ENCODE measurements at regions not wholly inside any gene's neighbourhood (a gene's known extent, or its start where the extent isn't known, plus 50 kb on each side); places are given as distances from the start of the nearest gene placed in this dataset.

- H3K27ac ChIP-seq = no peak overlapping the region
- intact Hi-C loops (cut with micrococcal nuclease; ENCODE audit: unreplicated experiment) = no loop called here
- CTCF ChIA-PET = no interaction called here
These were observed 54.4 kb upstream of the CCDC28A start for GRCh38 chr6:138719011-138719635.

GRCh38 chr6:138719744-138720143, 53.8 kb upstream of the CCDC28A start:
- no TSS peak for BruUV-seq (replicated peaks)

More at GRCh38 chr6:138719011-138719635, 54.4 kb upstream of the CCDC28A start:
- no peaks in the 10 kb centered on the region for H3K9me2 ChIP-seq (ENCODE audit: insufficient read depth)
- no TSS peak for BruUV-seq (replicated peaks)
- H3K9me3 ChIP-seq (ENCODE audit: insufficient read depth, low read depth) = 0 out of 2 replicates have a peak, but pooled peaks cover under 1% of the 10 kb centered on the region
- H3K79me2 ChIP-seq (ENCODE audit: low read depth) = no peaks in the 10 kb centered on the region
- TF ChIP-seq EZH2 (IDR thresholded peaks at IDR 0.05; ENCODE audit: low read depth) (no peak), CTCF (conservative IDR thresholded peaks at IDR 0.05) (no peak)
- H2AFZ ChIP-seq = no peak overlapping the region
- H3K4me2 ChIP-seq = no peak overlapping the region
- H3K4me3 ChIP-seq = no peak overlapping the region
- H4K20me1 ChIP-seq (ENCODE audit: insufficient read depth) = no peaks in the 10 kb centered on the region
- DNase-seq = no peak
- POLR2A ChIA-PET (ENCODE audit: unreplicated experiment) = no interaction called here
- H3K27me3 ChIP-seq (ENCODE audit: insufficient read depth, low read depth) = no peaks in the 10 kb centered on the region
- H3F3A ChIP-seq (ENCODE audit: insufficient read depth, low read depth) = no peaks in the 10 kb centered on the region; the same call in 1 of the 2 replicates
- peaks cover 15% of the 10 kb centered on the region for H3K4me1 ChIP-seq (replicated peaks; ENCODE audit: insufficient read depth)
- H3K36me3 ChIP-seq (ENCODE audit: low read depth) = no peaks in the 10 kb centered on the region

More at GRCh38 chr6:138719744-138720143, 53.8 kb upstream of the CCDC28A start:
- Histone ChIP-seq H4K20me1 (ENCODE audit: insufficient read depth) (no peaks in the 10 kb centered on the region), H3K27me3 (ENCODE audit: insufficient read depth, low read depth) (no peaks in the 10 kb centered on the region), H3K4me3 (no peak overlapping the region), H3F3A (ENCODE audit: insufficient read depth, low read depth) (no peaks in the 10 kb centered on the region; the same call in 1 of the 2 replicates), H3K9me2 (ENCODE audit: insufficient read depth) (no peaks in the 10 kb centered on the region), H2AFZ (no peak overlapping the region), H3K79me2 (ENCODE audit: low read depth) (no peaks in the 10 kb centered on the region), H3K27ac (no peak overlapping the region), H3K4me1 (replicated peaks; ENCODE audit: insufficient read depth) (peaks cover 16% of the 10 kb centered on the region), H3K4me2 (no peak overlapping the region), H3K36me3 (ENCODE audit: low read depth) (no peaks in the 10 kb centered on the region), H3K9me3 (ENCODE audit: insufficient read depth, low read depth) (no peaks in the 10 kb centered on the region)
- ChIA-PET CTCF (no interaction called here), POLR2A (ENCODE audit: unreplicated experiment) (no interaction called here)
- DNase-seq = no peak
- intact Hi-C loops (cut with micrococcal nuclease; ENCODE audit: unreplicated experiment) = no loop called here
- TF ChIP-seq EZH2 (IDR thresholded peaks at IDR 0.05; ENCODE audit: low read depth) (no peak), CTCF (conservative IDR thresholded peaks at IDR 0.05) (no peak)

Measured in PC-9 (cell line).